Hepatocyte (in vitro differentiated cells): ENCODE measurements at regions not wholly inside any gene's neighbourhood (a gene's known extent, or its start where the extent isn't known, plus 50 kb on each side); places are given as distances from the start of the nearest gene placed in this dataset.

Experiments used
- DNase-seq: peaks from one replicate; pipeline ENCODE4 v3.0.0-alpha.2; 2016; ENCODE audit warnings: low spot score
- H2AFZ ChIP-seq: fragments of 200-600 bp; sonication (generic); 2 replicates; pipeline ENCODE4 v1.6.0; 2016; ENCODE audit warnings: antibody characterized with exemption, mild to moderate bottlenecking
- H3K27ac ChIP-seq: fragments of 200-600 bp; sonication (generic); 2 replicates; pipeline ENCODE4 v1.5.1; 2016; ENCODE audit warnings: mild to moderate bottlenecking
- H3K27me3 ChIP-seq: fragments of 200-600 bp; sonication (generic); 2 replicates; pipeline ENCODE4 v1.6.1; 2016
- H3K36me3 ChIP-seq: fragments of 200-600 bp; sonication (generic); replicated peaks from 2 replicates; pipeline ENCODE4 v1.5.1; 2016; ENCODE audit warnings: low read depth; ENCODE audit not compliant: insufficient read depth
- H3K4me1 ChIP-seq: fragments of 200-600 bp; sonication (generic); 2 replicates; pipeline ENCODE4 v1.5.1; 2016; ENCODE audit warnings: mild to moderate bottlenecking, moderate library complexity; ENCODE audit not compliant: insufficient read depth
- H3K4me2 ChIP-seq: fragments of 200-600 bp; sonication (generic); 2 replicates; pipeline ENCODE4 v1.6.0; 2016
- H3K4me3 ChIP-seq: fragments of 200-600 bp; sonication (generic); 2 replicates; pipeline ENCODE4 v1.5.1; 2016; ENCODE audit warnings: mild to moderate bottlenecking
- H3K79me2 ChIP-seq: fragments of 200-600 bp; sonication (generic); 2 replicates; pipeline ENCODE4 v1.6.0; 2017; ENCODE audit warnings: mild to moderate bottlenecking
- H3K9me2 ChIP-seq: fragments of 200-600 bp; sonication (generic); replicated peaks from 2 replicates; pipeline ENCODE4 v1.6.0; 2017; ENCODE audit warnings: mild to moderate bottlenecking; ENCODE audit not compliant: insufficient read depth
- H3K9me3 ChIP-seq: fragments of 200-600 bp; sonication (generic); 2 replicates; pipeline ENCODE4 v1.5.1; 2016; ENCODE audit warnings: low read depth, mild to moderate bottlenecking
- H4K20me1 ChIP-seq: fragments of 200-600 bp; sonication (generic); 2 replicates; pipeline ENCODE4 v1.6.0; 2016; ENCODE audit warnings: mild to moderate bottlenecking; ENCODE audit not compliant: insufficient read depth, poor library complexity, severe bottlenecking
- CTCF ChIP-seq: fragments of 200-600 bp; sonication (generic); IDR thresholded peaks from 2 replicates; pipeline ENCODE4 v1.5.1; 2016; ENCODE audit warnings: antibody characterized with exemption, mild to moderate bottlenecking; ENCODE audit not compliant: poor library complexity
- EZH2 ChIP-seq: fragments of 200-600 bp; sonication (generic); IDR thresholded peaks from 2 replicates; pipeline ENCODE4 v1.6.1; 2016; ENCODE audit warnings: antibody characterized with exemption, mild to moderate bottlenecking, borderline replicate concordance
- EZH2phosphoT487 ChIP-seq: fragments of 200-600 bp; sonication (generic); IDR thresholded peaks from one replicate; pipeline ENCODE4 v1.6.1; 2018; ENCODE audit warnings: antibody characterized with exemption, mild to moderate bottlenecking, low read depth, moderate library complexity; ENCODE audit not compliant: unreplicated experiment, severe bottlenecking
- WGBS: methylation state at CpG from one replicate; pipeline ENCODE4 v1.1.6; 2016; ENCODE audit warnings: low lambda C conversion rate; ENCODE audit errors: missing lambda C conversion rate; 5-methylcytosine and 5-hydroxymethylcytosine counted together

- no peak overlapping the region for H3K4me3 ChIP-seq
- no peaks in the 10 kb centered on the region for H3K27me3 ChIP-seq
- no peaks in the 10 kb centered on the region for H3K9me3 ChIP-seq
- H3K4me2 ChIP-seq: no peak overlapping the region
- 94% methylated on average over 7 of the region's 7 CpGs for WGBS
- H3K36me3 ChIP-seq: no peaks in the 10 kb centered on the region
- TF ChIP-seq EZH2phosphoT487 (no peak), EZH2 (no peak), CTCF (no peak)
- no peak for DNase-seq
- H3K4me1 ChIP-seq: no peaks in the 10 kb centered on the region
- no peaks in the 10 kb centered on the region for H3K9me2 ChIP-seq
- H2AFZ ChIP-seq: no peak overlapping the region
- no peaks in the 10 kb centered on the region for H4K20me1 ChIP-seq
- H3K27ac ChIP-seq: no peak overlapping the region
- no peaks in the 10 kb centered on the region for H3K79me2 ChIP-seq
These were observed 84.2 kb upstream of the PMEPA1 start for GRCh38 chr20:57794036-57794435.

DNA sequence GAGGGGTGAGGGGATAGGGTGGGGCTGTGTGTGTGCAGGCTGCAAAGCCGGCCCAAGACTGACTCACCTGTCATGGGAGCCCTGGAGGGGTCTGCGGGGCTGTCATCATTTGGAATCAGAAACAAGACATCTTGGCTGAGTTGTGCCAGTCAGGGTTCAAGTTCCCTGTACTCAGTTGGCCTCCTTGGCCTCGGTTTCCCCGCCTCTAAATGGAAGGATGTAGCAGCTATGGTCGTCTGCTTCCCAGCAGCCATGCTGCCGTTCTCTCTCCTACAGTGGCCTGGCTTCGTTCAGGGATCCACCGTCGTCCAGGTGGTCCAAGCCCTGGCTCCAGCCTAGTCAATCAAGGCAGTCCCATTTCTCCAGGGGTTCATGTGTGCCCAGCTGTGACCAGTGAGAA lies 83.6 kb upstream of the PMEPA1 start:
- Histone ChIP-seq H3K27ac (no peak overlapping the region), H3K4me2 (no peak overlapping the region), H4K20me1 (no peaks in the 10 kb centered on the region), H3K9me2 (no peaks in the 10 kb centered on the region), H3K79me2 (no peaks in the 10 kb centered on the region), H3K27me3 (no peaks in the 10 kb centered on the region), H3K4me1 (no peaks in the 10 kb centered on the region), H3K4me3 (no peak overlapping the region), H3K9me3 (no peaks in the 10 kb centered on the region), H2AFZ (no peak overlapping the region), H3K36me3 (no peaks in the 10 kb centered on the region)
- 96% methylated on average over 7 of the region's 9 CpGs for WGBS
- no peak for DNase-seq
- no peak for TF ChIP-seq CTCF
- no peak for TF ChIP-seq EZH2

- Histone ChIP-seq H3K9me3 (no peaks in the 10 kb centered on the region), H3K27me3 (no peaks in the 10 kb centered on the region), H3K4me1 (no peaks in the 10 kb centered on the region), H2AFZ (no peak overlapping the region), H3K36me3 (no peaks in the 10 kb centered on the region), H3K4me3 (no peak overlapping the region), H3K79me2 (no peaks in the 10 kb centered on the region), H4K20me1 (no peaks in the 10 kb centered on the region), H3K9me2 (no peaks in the 10 kb centered on the region), H3K4me2 (no peak overlapping the region), H3K27ac (peak overlapping the region; percentile 32)
- TF ChIP-seq CTCF (no peak), EZH2 (no peak), EZH2phosphoT487 (no peak)
- 73% methylated on average over 20 of the region's 20 CpGs for WGBS
- DNase-seq: no peak
These were observed 82.7 kb upstream of the PMEPA1 start for GRCh38 chr20:57792386-57793080.
